GM18870 (cell line): ENCODE measurements at regions not wholly inside any gene's neighbourhood (a gene's known extent, or its start where the extent isn't known, plus 50 kb on each side); places are given as distances from the start of the nearest gene placed in this dataset.

Source experiments
- ATAC-seq: cut with Tn5 transposase; IDR thresholded peaks from one replicate; pipeline ENCODE4 v1.9.1; 2021; ENCODE audit warnings: moderate library complexity; ENCODE audit not compliant: unreplicated experiment

GRCh38 chr13:58594747-58595600 is 963.4 kb downstream of the PCDH17 start:
- ATAC-seq = no peak

- no peak for ATAC-seq
Observed at GRCh38 chr13:58597552-58597951, 966.0 kb downstream of the PCDH17 start.

GRCh38 chr13:58598241-58598640 is 966.7 kb downstream of the PCDH17 start:
- no peak for ATAC-seq

- ATAC-seq = no peak
Observed at GRCh38 chr13:58611117-58611516, 979.6 kb downstream of the PCDH17 start.

GRCh38 chr13:58617880-58618665 is 986.5 kb downstream of the PCDH17 start:
- ATAC-seq = no peak

GRCh38 chr13:58619396-58620113 is 988.0 kb downstream of the PCDH17 start:
- ATAC-seq = no peak

GRCh38 chr13:58620176-58620575 is 988.6 kb downstream of the PCDH17 start:
- ATAC-seq = no peak

GRCh38 chr13:58625703-58626389 is 994.3 kb downstream of the PCDH17 start:
- ATAC-seq = no peak

- ATAC-seq = no peak
Observed at GRCh38 chr13:58630794-58631193, 999.2 kb downstream of the PCDH17 start.

- no peak for ATAC-seq
Observed at GRCh38 chr13:58633226-58633625, 1001.7 kb downstream of the PCDH17 start.

- no peak for ATAC-seq
Observed at GRCh38 chr13:58655086-58655485, 1023.5 kb downstream of the PCDH17 start.

GRCh38 chr13:58660826-58661225 is 1029.3 kb downstream of the PCDH17 start:
- ATAC-seq = no peak

- ATAC-seq = no peak
Observed at GRCh38 chr13:58666331-58666730, 1034.8 kb downstream of the PCDH17 start.

GRCh38 chr13:58667096-58667495 is 1035.6 kb downstream of the PCDH17 start:
- no peak for ATAC-seq

- no peak for ATAC-seq
Observed at GRCh38 chr13:58680115-58680514, 1048.6 kb downstream of the PCDH17 start.

GRCh38 chr13:58682616-58683015 is 1051.1 kb downstream of the PCDH17 start:
- no peak for ATAC-seq

GRCh38 chr13:58687148-58687547 is 1055.6 kb downstream of the PCDH17 start:
- no peak for ATAC-seq

- ATAC-seq = no peak
Observed at GRCh38 chr13:58698531-58698930, 1067.0 kb downstream of the PCDH17 start.

- no peak for ATAC-seq
Observed at GRCh38 chr13:58704953-58705352, 1073.4 kb downstream of the PCDH17 start.

- no peak for ATAC-seq
Observed at GRCh38 chr13:58706421-58706820, 1074.9 kb downstream of the PCDH17 start.

- no peak for ATAC-seq
Observed at GRCh38 chr13:58712191-58712590, 1080.6 kb downstream of the PCDH17 start.
